Globus pallidus (tissue), 1 donor: ENCODE measurements at regions not wholly inside any gene's neighbourhood (a gene's known extent, or its start where the extent isn't known, plus 50 kb on each side); places are given as distances from the start of the nearest gene placed in this dataset.
"Not testable (repeated sequence)": the region's sequence is repeated elsewhere in the genome, so short reads cannot be mapped to it uniquely, and the experiment has no call there.

Source experiments
- DNase-seq: peaks from one replicate; pipeline ENCODE4 v3.0.0-alpha.2; 2015; ENCODE audit warnings: low spot score

- no peak for DNase-seq
Measured at GRCh38 chrX:115357326-115358120, 68.0 kb downstream of the LUZP4 start.

DNA sequence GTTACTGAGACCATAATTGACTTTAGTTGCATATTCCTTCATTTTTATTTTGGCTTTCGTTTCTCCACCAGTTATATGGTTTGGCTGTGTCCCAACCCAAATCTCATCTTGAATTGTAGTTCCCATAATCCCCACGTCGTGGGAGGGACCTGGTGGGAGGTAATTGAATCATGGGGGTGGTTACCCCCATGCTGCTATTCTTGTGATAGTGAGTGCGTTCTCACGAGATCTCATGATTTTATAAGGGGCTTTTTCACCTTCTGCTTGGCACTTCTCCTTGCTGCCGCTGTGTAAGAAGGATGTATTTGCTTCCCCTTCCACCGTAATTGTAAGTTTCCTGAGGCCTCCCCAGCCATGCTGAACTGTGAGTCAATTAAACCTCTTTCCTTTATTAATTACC, 70.0 kb downstream of the LUZP4 start:
- not testable (repeated sequence) for DNase-seq

DNA sequence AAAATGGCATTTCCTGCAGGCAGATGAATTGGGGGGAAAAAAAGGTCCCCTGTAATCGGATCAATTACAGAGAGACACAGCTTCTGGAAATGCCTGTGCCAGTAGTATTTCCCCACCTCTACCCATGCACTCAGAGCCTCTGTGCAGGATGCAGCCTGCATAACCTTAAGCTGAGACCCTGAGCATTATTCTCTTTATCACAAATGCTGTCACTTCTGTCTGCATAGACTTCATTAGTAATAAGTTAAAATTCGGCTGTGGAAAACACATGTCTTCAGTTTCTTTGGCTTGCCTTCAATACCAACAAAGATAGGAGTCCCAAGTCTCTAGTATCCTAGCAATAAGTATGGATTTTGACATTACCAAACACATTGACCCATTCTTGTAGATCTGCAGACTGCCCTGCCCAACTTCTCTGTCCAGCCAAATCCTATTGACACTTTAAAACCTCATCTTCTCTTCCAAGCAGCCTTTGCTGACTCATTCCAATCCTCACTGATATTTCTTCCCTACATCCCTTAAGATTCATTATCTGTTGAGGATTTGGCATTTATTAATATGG, 70.8 kb downstream of the LUZP4 start:
- DNase-seq, result no peak

GRCh38 chrX:115362334-115363095, 73.0 kb downstream of the LUZP4 start:
- no peak for DNase-seq

GRCh38 chrX:115363372-115363771, 73.9 kb downstream of the LUZP4 start:
- DNase-seq, result no peak

DNA sequence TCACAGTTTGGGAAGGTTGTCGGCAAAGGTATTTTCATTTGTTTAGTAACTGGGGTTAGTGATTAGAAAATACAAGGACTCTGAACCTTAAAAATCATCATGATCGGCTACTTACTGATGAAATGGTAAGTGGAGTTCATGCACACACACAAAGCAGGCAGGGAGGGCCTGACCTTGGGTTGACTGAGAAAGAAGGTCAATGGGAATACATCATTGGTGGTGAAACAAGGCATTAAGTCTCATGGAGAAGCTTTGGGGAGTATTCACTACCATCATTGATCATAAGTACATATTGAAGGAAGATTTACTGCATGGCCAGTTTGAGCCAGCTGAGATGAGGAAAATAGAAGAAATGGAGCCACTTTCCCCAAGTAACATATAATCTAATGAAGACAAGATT, 74.4 kb downstream of the LUZP4 start:
- no peak for DNase-seq

DNA sequence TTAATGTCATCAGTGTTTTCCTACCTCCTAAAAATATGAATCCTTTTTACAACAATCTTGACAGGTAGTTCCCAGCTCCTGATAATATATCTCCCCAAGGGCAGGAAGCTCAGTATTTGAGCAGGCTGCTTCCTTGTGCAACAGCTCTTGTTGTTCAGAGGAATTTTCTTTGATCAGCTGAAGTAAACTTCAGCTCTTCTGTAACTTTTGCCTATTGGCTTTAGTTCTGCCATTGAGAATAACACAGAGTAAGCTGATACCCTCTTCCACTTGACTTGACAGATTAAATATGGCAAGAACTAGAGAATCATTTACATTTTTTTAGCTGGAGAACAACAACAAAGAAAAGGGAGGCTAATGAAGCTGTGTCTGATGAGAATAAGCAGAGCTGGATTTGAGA, 75.2 kb downstream of the LUZP4 start:
- no peak for DNase-seq

DNA sequence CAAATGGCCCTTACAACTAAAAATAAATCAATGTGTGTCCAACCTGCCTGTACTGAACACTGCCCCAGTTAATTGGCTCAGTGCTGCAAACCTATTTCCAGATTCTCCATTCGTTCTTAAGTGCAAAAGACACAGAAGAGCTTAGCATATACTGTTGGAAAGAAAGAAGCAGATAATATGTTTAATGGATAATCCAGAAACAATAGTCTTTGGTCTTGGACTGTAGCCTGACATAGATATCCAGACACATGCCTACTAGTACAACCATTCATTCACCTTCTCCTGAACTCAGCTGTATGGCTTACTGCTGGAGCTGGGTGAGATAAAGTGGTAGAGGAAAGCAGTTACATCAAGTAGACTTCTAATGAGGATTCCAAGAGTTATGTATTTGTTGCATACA, 77.0 kb downstream of the LUZP4 start:
- DNase-seq, result no peak

DNA sequence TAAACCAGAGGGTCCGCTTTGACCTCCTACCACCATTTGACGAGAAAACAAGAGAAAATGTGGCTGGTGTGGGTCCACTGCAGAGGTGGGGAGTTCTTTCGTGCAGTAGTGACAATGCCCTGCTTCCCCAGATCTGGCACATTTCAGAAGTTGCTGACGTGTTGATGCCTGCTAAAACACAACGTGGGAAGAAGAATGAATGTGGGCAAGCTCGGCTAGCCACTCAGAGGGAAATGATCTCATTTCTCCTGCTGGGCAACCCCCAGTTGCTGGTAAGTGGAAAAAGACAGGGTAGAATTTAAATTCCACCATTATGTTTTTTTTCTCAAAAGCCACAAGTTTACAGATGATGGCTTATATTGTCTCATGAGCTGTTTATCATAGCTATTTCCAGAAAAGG, 77.9 kb downstream of the LUZP4 start:
- DNase-seq, result no peak

DNA sequence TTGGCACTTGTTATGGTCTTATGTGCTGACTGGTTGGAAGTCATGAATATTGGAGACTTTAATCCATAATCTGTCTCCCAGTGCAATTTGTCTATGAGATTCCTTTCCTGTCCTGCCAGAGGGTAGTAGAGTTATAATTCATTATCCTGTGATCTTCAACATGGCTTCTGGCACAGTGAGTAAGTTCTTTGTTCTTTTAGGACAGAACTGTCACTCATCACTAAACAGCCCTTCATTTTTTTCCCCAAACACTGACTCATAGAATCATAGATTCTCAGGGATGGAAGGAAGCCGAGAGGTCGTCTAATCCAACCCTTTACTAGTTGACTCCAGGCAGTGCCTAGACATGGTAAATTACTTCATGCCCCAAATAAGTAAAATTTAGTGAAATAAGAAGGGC, 78.4 kb downstream of the LUZP4 start:
- DNase-seq, result peak; percentile 67

DNA sequence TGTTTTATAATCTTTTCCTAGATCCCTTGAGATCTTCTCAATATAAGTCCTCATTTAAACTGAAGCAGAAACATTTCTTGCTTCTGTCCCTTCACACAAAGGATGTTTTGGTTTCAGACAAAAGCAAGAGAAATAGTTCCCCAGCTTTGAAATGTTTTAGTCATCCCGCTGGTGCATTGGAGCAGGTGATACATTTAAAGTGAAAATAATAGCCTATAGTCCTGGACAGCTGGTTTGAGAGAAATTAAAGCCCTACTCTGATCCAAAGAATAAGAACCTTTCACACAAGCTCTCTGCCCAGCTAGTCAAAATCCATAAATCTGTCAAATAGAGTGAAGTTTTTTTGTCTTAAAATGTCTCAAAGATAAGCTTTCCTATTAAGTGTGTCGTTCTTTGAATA, 79.4 kb downstream of the LUZP4 start:
- DNase-seq, result no peak

GRCh38 chrX:115372152-115372551, 82.6 kb downstream of the LUZP4 start:
- no peak for DNase-seq

- no peak for DNase-seq
Measured at GRCh38 chrX:115373308-115373707, 83.8 kb downstream of the LUZP4 start.

DNA sequence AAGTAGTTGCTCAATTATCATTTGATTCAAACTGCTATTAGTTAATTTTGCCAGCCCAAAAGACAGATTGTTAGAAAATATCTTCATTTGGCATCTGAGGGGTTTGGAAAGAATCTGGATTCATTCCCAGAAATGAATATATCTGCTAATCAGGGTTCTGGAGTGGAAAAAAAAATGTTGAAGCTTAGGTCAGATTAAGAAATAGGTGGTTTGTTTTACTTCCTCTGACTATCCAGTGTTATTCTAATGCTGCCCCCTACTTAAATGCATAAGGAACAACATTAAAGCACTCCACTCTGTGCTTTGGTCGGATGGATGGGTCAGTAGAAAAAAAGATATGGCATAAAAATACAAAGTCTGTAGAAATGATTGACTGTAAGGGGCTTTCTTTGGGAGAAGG, 89.0 kb downstream of the LUZP4 start:
- no peak for DNase-seq

- DNase-seq, result no peak
Measured at GRCh38 chrX:115387327-115387726, 97.8 kb downstream of the LUZP4 start.

DNA sequence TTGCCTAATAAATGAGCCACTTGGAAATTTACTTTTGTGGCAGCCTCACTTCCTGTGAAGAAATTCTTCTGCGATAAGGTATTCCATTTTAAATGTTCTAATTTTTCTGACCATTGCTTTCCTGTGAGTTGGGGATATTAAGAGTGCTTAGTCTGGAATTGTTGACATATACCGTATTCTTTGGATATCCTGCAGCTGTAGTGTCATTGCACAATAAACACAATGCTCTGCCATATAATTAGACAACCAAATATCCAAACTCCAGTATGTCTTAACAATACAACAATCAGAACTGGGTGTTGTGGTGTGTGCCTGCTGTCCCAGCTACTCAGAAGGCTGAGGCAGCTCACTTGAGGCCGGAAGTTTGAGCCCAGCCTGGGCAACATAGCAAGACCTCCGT, 99.4 kb downstream of the LUZP4 start:
- no peak for DNase-seq

- no peak for DNase-seq
Measured at GRCh38 chrX:115390078-115390477, 100.6 kb downstream of the LUZP4 start.

DNA sequence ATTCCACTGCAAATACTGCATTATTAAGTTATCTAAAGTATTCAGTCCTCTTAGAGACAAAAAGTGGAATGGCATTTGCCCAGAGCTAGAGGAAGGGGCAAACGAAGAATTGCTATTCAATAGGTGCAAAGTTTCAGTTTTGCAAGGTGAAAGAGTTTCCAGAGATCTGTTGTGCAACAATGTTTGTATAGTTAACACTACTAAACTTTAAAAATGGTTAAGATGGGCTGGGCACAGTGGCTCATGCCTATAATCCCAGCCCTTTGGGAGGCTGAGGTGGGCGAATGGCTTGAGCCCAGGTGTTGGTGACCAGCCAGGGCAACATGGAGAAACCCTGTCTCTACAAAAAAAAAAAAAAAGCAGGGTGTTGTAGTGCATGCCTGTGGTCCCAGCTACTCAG, 102.5 kb downstream of the LUZP4 start:
- DNase-seq, result no peak

- no peak for DNase-seq
Measured at GRCh38 chrX:115392871-115393270, 103.4 kb downstream of the LUZP4 start.

DNA sequence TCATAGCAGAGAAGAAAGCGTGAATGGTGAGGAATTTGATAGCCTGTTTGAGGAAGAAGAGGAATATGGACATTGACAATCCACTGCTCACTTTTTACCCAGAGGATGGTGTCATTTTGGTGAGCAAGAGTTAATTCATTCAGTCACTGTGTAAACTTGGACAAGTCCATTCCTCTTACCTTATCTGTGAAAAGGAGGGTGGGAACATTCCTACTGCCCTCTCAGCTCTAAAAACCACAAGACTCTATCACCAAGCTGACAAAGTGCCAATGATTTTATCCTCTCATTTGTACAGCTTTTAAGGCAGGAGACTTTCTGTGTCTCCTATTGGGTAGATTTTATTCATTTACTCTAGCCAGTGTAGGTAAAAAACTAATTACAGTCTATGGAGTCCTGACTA, 103.8 kb downstream of the LUZP4 start:
- no peak for DNase-seq

- DNase-seq, result peak; percentile 60
Measured at GRCh38 chrX:115394806-115395205, 105.3 kb downstream of the LUZP4 start.

GRCh38 chrX:115399306-115399705, 109.8 kb downstream of the LUZP4 start:
- DNase-seq, result no peak

GRCh38 chrX:115400960-115401359, 111.4 kb downstream of the LUZP4 start:
- peak; percentile 37 for DNase-seq
